DOHH2 (cell line): ENCODE measurements at regions not wholly inside any gene's neighbourhood (a gene's known extent, or its start where the extent isn't known, plus 50 kb on each side); places are given as distances from the start of the nearest gene placed in this dataset.

ENCODE experiments used
- EZH2phosphoT487 ChIP-seq: fragments of 200-600 bp; sonication (generic); IDR thresholded peaks from 2 replicates; pipeline ENCODE4 v1.6.1; 2017; ENCODE audit warnings: borderline replicate concordance, mild to moderate bottlenecking, antibody characterized with exemption, low read length, moderate library complexity, mixed read lengths
- TF ChIP-seq, protein P1 (sequence below): fragments of 200-600 bp; sonication (generic); IDR thresholded peaks from one replicate; pipeline ENCODE4 v1.5.1; 2014; ENCODE audit warnings: antibody characterized with exemption, mild to moderate bottlenecking, low read depth, low read length; ENCODE audit not compliant: poor library complexity, severe bottlenecking

DNA sequence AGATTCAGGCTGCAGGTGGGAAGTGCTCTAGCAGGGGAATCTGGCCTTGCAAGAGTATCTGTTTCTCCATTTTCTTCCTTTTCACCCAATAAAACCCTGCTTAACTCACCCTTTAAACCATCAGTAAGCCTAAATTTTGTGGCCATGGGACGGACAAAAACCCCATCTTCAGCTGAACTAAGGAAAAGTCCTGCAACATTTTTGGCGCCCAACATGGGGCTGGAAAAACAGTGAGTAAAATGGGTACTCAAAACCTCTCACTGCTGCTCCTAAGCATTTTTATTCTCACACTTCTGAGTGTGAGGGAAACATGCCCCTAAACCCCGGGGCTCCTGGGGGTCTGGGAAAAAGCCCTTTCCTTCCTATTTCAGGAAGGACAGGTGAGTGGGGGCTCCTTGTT lies 414.3 kb downstream of the ZNF804A start:
- no peak for TF ChIP-seq EZH2phosphoT487
- TF ChIP-seq, protein P1, sequence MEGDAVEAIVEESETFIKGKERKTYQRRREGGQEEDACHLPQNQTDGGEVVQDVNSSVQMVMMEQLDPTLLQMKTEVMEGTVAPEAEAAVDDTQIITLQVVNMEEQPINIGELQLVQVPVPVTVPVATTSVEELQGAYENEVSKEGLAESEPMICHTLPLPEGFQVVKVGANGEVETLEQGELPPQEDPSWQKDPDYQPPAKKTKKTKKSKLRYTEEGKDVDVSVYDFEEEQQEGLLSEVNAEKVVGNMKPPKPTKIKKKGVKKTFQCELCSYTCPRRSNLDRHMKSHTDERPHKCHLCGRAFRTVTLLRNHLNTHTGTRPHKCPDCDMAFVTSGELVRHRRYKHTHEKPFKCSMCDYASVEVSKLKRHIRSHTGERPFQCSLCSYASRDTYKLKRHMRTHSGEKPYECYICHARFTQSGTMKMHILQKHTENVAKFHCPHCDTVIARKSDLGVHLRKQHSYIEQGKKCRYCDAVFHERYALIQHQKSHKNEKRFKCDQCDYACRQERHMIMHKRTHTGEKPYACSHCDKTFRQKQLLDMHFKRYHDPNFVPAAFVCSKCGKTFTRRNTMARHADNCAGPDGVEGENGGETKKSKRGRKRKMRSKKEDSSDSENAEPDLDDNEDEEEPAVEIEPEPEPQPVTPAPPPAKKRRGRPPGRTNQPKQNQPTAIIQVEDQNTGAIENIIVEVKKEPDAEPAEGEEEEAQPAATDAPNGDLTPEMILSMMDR, result no peak
